Adipocyte (in vitro differentiated cells): ENCODE measurements at regions not wholly inside any gene's neighbourhood (a gene's known extent, or its start where the extent isn't known, plus 50 kb on each side); places are given as distances from the start of the nearest gene placed in this dataset.
"Not testable (repeated sequence)": the region's sequence is repeated elsewhere in the genome, so short reads cannot be mapped to it uniquely, and the experiment has no call there.

Source experiments
- DNase-seq: peaks from one replicate; pipeline ENCODE4 v3.0.0-alpha.2; 2015; ENCODE audit warnings: low read depth
- H3K27me3 ChIP-seq: replicated peaks from 2 replicates; pipeline ENCODE4 v1.7.0; 2013; ENCODE audit warnings: mild to moderate bottlenecking, low read length, moderate library complexity; ENCODE audit not compliant: control insufficient read depth, insufficient read depth
- H3K36me3 ChIP-seq: 2 replicates; pipeline ENCODE4 v1.7.0; 2013; ENCODE audit warnings: low read length, mild to moderate bottlenecking, moderate library complexity; ENCODE audit not compliant: control insufficient read depth, insufficient read depth, severe bottlenecking
- H3K4me1 ChIP-seq: 2 replicates; pipeline ENCODE4 v1.7.0; 2013; ENCODE audit warnings: mild to moderate bottlenecking, low read length, moderate library complexity; ENCODE audit not compliant: control insufficient read depth, insufficient read depth
- H3K4me3 ChIP-seq: 2 replicates; pipeline ENCODE4 v1.7.0; 2013; ENCODE audit warnings: mild to moderate bottlenecking, low read length, moderate library complexity
- H3K9ac ChIP-seq: 2 replicates; pipeline ENCODE4 v1.7.0; 2013; ENCODE audit warnings: mild to moderate bottlenecking, low read length, moderate library complexity
- H3K9me3 ChIP-seq: 2 replicates; pipeline ENCODE4 v1.7.0; 2013; ENCODE audit warnings: mild to moderate bottlenecking, low read length, moderate library complexity; ENCODE audit not compliant: control insufficient read depth

- no peak overlapping the region for H3K9ac ChIP-seq
- H3K9me3 ChIP-seq: peaks cover 7% of the 10 kb centered on the region
- no peak overlapping the region for H3K4me3 ChIP-seq
- H3K27me3 ChIP-seq: peaks cover 33% of the 10 kb centered on the region
- no peaks in the 10 kb centered on the region for H3K36me3 ChIP-seq
- DNase-seq: no peak
- H3K4me1 ChIP-seq: no peaks in the 10 kb centered on the region
Measured at GRCh38 chr4:8722556-8722955, 130.0 kb downstream of the CPZ start.

GRCh38 chr4:8721621-8722020 is 129.1 kb downstream of the CPZ start:
- peaks cover 7% of the 10 kb centered on the region for H3K9me3 ChIP-seq
- no peak for DNase-seq
- no peaks in the 10 kb centered on the region for H3K36me3 ChIP-seq
- H3K9ac ChIP-seq: no peak overlapping the region
- H3K27me3 ChIP-seq: peaks cover 25% of the 10 kb centered on the region
- no peak overlapping the region for H3K4me3 ChIP-seq
- no peaks in the 10 kb centered on the region for H3K4me1 ChIP-seq

DNA sequence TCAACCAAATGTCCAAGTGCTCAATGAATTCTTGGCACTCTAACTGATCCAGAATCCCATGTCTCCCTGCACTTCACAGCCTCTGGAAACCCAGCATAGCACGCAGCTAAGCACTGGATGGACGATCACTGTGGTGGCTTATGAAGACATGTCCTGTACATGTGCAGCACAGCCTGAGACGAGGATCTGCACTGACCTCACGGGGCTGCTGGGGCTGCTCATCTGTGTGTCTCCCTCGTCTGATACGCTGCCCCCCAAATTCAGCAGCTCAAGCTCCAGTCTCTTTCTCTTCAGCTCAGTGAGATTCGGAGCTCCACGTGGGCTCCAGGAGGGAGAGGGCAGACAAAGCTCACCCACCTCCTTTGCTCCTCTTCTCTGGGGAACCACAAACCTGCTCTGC is 126.9 kb downstream of the CPZ start:
- no peaks in the 10 kb centered on the region for H3K36me3 ChIP-seq
- H3K9ac ChIP-seq: no peak overlapping the region
- peaks cover 15% of the 10 kb centered on the region for H3K27me3 ChIP-seq
- DNase-seq: no peak
- H3K4me1 ChIP-seq: no peaks in the 10 kb centered on the region
- no peak overlapping the region for H3K4me3 ChIP-seq
- H3K9me3 ChIP-seq: peaks cover 18% of the 10 kb centered on the region

DNA sequence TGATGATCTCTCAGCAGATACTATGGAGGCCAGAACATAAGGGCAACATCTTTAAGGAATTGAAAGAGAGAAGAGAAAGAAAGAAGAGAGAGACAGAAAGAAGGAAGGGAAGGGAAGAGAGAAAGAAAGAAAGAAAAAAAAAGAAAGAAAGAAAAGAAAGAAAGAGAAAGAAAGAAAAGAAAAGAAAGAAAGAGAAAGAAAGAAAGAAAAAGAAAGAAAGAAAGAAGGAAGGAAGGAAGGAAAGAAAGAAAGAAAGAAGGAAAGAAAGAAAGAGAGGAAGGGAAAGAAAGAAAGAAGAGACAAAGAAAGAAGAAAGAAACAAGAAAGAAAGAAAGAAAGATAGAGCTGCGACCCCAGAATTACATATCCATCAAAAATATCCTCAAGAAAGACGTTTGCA is 124.9 kb downstream of the CPZ start:
- H3K9me3 ChIP-seq: peaks cover 32% of the 10 kb centered on the region

DNA sequence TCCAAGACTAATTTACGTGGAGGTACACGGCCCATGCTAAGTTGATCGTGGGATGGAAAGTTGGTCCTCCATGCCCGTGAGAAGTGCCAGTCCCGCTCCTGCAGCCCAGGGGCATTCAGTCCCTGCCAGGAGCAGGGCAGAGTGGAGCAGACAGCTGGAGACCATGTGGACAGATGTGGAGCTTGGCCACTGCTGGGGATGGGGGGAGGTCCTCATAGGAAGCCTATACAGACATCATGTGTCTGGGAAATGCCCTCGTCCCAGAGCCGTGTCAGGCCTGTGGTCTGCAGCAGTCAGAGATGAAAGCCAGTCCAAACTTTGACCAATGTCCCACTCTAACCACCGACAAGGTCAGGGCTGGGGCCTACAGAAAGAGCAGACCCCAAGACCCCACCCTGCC is 118.4 kb downstream of the CPZ start:
- Histone ChIP-seq H3K9ac (no peak overlapping the region), H3K27me3 (no peaks in the 10 kb centered on the region), H3K36me3 (no peaks in the 10 kb centered on the region), H3K4me1 (no peaks in the 10 kb centered on the region), H3K4me3 (no peak overlapping the region), H3K9me3 (peaks cover 31% of the 10 kb centered on the region)
- DNase-seq: no peak

More for the DNA sequence above, 124.9 kb downstream of the CPZ start:
- H3K27me3 ChIP-seq, H3K4me1 ChIP-seq, DNase-seq, H3K9ac ChIP-seq, H3K4me3 ChIP-seq, H3K36me3 ChIP-seq: not testable (repeated sequence)

DNA sequence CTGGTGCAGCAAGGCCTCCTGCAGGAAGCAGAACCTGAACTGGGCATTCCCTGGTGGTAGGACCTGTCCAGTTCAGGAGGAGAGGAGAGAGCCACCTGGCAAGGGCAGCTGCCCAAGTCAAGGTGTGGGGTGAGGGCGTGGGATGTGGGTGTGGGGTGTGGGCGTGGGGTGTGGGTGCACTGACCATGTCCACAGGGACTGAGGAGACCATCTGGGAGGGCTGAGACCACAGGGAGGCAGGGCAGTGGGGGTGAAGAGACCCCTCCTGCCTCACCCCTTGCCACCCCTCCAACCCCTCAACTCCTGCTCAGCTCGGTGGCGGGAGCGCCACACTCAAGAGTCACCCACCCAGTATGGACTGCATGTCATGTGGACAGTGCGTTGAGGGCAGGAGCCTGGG is 117.9 kb downstream of the CPZ start:
- Histone ChIP-seq H3K36me3 (no peaks in the 10 kb centered on the region), H3K4me3 (no peak overlapping the region), H3K9me3 (peaks cover 28% of the 10 kb centered on the region), H3K4me1 (no peaks in the 10 kb centered on the region), H3K9ac (no peak overlapping the region), H3K27me3 (no peaks in the 10 kb centered on the region)
- DNase-seq: no peak

GRCh38 chr4:8709729-8710360 is 117.3 kb downstream of the CPZ start:
- Histone ChIP-seq H3K9ac (no peak overlapping the region), H3K4me1 (no peaks in the 10 kb centered on the region), H3K4me3 (no peak overlapping the region), H3K36me3 (no peaks in the 10 kb centered on the region), H3K27me3 (no peaks in the 10 kb centered on the region), H3K9me3 (peaks cover 23% of the 10 kb centered on the region)
- no peak for DNase-seq

GRCh38 chr4:8709050-8709728 is 116.6 kb downstream of the CPZ start:
- no peak overlapping the region for H3K9ac ChIP-seq
- H3K36me3 ChIP-seq: no peaks in the 10 kb centered on the region
- H3K4me3 ChIP-seq: no peak overlapping the region
- H3K4me1 ChIP-seq: no peaks in the 10 kb centered on the region
- peaks cover 19% of the 10 kb centered on the region for H3K9me3 ChIP-seq
- H3K27me3 ChIP-seq: peaks cover 4% of the 10 kb centered on the region
- no peak for DNase-seq

DNA sequence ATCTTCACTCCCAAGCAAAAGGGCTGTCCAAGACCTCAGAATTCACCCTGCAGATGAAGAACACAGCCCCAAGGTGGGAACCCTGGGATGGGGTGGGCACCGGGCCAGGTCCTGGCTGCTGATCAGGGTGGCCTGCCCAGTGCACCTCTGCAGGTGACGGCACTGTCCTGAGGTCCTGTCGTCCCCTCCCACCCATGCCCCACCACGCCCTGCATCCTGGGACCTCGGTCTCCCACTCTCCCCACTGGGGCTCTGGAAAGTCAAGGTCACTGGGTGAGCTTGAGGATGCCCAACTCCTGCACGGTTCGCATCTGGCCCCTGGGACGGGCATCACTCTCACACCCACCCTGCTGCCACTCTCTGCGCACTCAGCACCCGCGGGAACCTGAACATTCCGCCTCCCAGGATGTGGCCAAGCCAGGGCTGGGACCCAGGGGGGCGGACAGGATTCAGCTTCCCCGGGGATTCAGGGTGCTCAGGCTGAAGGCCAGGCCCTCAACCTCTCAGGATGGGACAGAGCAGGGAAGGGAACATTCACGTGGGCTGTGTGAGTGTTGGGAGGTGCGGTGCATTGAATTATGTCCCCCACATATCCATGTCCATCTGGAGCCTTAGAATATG is 115.9 kb downstream of the CPZ start:
- H3K9me3 ChIP-seq: peaks cover 14% of the 10 kb centered on the region
- no peaks in the 10 kb centered on the region for H3K4me1 ChIP-seq
- no peak overlapping the region for H3K4me3 ChIP-seq
- no peaks in the 10 kb centered on the region for H3K36me3 ChIP-seq
- DNase-seq: no peak
- peaks cover 7% of the 10 kb centered on the region for H3K27me3 ChIP-seq
- H3K9ac ChIP-seq: no peak overlapping the region

DNA sequence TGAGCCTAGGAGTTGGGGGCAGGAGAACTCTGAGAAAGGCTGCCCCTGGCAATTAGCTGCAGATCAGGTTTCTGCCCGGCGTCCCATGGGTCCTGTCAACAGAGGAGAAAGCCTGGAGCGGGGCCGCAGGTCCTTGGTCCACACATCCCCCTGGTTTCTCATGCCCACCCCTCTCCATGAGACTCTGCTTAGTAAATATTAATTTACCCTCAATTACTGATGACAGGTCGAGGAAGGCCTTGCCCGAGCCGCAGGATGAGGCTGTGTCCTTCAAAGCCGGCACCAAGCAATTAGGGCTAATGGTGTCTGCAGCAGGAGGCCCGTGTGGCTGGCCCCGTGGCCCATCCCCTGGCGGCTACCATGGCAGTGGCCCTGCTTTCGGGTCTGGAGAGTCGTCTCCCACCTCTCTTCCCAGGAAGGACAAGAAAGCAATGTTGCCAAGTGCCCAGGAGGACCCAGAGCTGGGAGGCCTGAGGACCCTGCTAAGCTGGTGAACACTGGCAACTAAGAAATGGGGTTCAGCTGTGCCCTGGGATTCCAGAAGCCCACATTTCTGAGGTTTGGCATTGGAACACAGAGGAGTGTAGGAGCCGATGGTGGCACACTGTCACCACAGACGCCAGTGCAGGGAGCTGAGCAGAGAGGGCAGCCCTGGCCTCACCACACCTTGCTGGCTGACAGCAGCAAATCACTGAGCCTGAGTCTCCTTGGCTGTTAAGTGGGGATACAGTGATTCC is 114.6 kb downstream of the CPZ start:
- Histone ChIP-seq H3K4me1 (no peaks in the 10 kb centered on the region), H3K4me3 (no peak overlapping the region), H3K27me3 (peaks cover 14% of the 10 kb centered on the region), H3K9ac (no peak overlapping the region), H3K36me3 (no peaks in the 10 kb centered on the region), H3K9me3 (peaks cover 3% of the 10 kb centered on the region)
- no peak for DNase-seq
